SK-N-SH (cell line): ENCODE measurements at regions not wholly inside any gene's neighbourhood (a gene's known extent, or its start where the extent isn't known, plus 50 kb on each side); places are given as distances from the start of the nearest gene placed in this dataset.

Experiments used
- CTCF ChIP-seq: fragments of 200-600 bp; sonication (generic); IDR thresholded peaks from 2 replicates; pipeline ENCODE4 v1.6.1; 2017; ENCODE audit warnings: antibody characterized with exemption, mild to moderate bottlenecking, moderate library complexity
- EP300 ChIP-seq, 2 experiments: IDR thresholded peaks; 2 replicates each; pipeline versions ENCODE4 v1.4.0 to v1.6.1; 2012; ENCODE audit warnings: borderline replicate concordance in 1 of 2, low read depth in 1 of 2, low read length in 1 of 2
- FOXJ3 ChIP-seq: sonication (generic); formaldehyde crosslinking; IDR thresholded peaks from 2 replicates; pipeline ENCODE4 v1.5.1; 2020; ENCODE audit warnings: mild to moderate bottlenecking, missing genetic modification reagents
- TAF1 ChIP-seq: IDR thresholded peaks from 2 replicates; pipeline ENCODE4 v1.6.1; 2012; ENCODE audit warnings: low read depth, mild to moderate bottlenecking, low read length, moderate library complexity, borderline replicate concordance
- TCF12 ChIP-seq: IDR thresholded peaks from 2 replicates; pipeline ENCODE4 v1.4.0; 2012
- ZBTB33 ChIP-seq: IDR thresholded peaks from 2 replicates; pipeline ENCODE4 v1.4.0; 2012; ENCODE audit warnings: low read depth, borderline replicate concordance

- TF ChIP-seq ZBTB33 (no peak), TAF1 (no peak), CTCF (no peak), TCF12 (no peak), FOXJ3 (CRISPR knock-in tag) (no peak), EP300 (IDR thresholded peaks at IDR 0.05; ENCODE audit: borderline replicate concordance in 1 of 2, low read depth in 1 of 2, low read length in 1 of 2) (no peak)
These were observed 371.0 kb upstream of the CHD6 start for GRCh38 chr20:41989039-41989679.
